ACHN (cell line): ENCODE measurements at regions not wholly inside any gene's neighbourhood (a gene's known extent, or its start where the extent isn't known, plus 50 kb on each side); places are given as distances from the start of the nearest gene placed in this dataset.
"Not testable (repeated sequence)": the region's sequence is repeated elsewhere in the genome, so short reads cannot be mapped to it uniquely, and the experiment has no call there.

Source experiments
- DNase-seq: peaks from one replicate; pipeline ENCODE4 v3.0.0-alpha.2; 2015
- in situ Hi-C: cut with HindIII; loops from 2 replicates; pipeline ENCODE4 v1.10.0; 2017; ENCODE audit warnings: low sequenced_read_pairs, low pct_ligation_motif_present, low pct_unique_long_range_greater_than_20kb

DNA sequence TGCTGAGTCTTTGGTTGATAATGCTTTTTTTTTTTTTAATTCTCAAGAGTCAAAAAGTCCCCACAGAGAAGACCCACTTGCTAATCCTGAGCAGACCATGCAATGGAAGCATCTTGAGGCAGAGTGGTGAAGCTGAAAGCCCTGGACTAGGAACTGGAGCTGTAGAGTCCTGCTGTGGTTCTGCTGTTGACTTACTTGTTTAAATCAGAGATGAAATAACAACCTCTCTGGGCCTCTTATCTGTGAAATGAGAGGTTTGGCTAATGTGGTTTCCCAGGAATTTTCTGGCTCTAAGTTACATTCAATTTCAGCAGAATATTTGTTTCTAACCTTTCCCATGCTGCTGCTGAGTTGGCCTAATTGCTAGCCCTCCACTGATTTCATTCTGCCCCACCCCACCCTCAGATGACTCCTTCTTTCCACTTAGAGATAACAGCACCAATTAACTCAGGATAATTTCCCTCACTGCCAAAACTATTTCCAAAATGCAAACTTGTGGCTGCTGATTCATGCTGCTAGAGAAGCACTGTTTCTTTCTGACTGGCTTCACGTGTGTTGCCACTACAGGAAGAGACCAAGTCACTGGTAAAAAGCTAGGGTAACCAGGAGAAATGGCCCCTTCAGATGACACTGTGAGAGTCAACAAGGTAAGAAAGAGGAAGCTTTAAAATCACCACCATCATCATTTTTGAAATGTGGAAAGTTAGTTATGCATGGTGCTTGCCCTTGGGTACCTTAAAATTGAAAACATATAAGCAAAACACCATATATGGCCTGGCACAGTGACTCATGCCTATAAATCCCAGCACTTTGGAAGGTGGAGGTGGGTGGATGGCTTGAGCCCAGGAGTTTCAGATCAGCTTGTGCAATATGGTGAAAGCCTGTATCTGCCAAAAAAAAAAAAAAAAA lies 326.4 kb downstream of the DCHS2 start:
- no peak for DNase-seq

DNA sequence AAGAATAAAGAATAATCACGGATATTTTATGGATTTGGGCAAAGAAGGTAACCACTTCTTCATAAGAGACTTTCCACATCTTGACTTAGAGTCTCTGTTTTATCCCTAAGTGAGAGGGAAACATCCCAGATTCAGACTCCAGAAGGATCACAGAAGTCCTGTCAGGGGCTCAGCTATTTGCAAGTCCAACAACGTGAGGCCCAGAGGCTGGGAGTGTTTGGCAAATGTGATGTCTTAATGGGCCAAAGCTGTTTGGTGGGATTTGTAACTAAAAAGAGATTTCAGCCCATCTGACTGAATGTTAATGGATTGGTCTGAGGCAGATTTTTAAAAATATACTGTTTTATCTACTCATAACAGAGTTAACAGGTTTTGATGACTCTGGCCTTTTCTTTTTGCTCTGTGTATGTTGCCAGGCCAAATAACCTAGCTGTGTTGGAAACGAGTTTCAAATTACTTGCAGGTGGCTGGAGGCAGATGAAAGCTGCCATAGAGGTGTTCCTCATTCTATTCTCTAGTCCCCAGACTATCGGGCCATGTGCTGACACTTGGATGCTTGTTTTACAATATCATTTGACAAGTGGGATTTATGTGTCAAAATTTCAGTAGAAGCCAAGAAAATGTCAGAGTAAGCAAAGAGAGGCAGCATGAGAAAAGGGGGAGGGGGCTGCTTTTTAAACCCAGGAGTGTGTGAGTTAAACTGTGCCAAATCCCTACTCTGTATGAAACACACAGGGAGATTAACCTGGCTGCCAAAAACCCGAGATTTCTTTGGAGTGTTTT lies 330.9 kb downstream of the DCHS2 start:
- no peak for DNase-seq
- in situ Hi-C loops: no loop called here

More for the DNA sequence above, 326.4 kb downstream of the DCHS2 start:
- in situ Hi-C loops: no loop called here

DNA sequence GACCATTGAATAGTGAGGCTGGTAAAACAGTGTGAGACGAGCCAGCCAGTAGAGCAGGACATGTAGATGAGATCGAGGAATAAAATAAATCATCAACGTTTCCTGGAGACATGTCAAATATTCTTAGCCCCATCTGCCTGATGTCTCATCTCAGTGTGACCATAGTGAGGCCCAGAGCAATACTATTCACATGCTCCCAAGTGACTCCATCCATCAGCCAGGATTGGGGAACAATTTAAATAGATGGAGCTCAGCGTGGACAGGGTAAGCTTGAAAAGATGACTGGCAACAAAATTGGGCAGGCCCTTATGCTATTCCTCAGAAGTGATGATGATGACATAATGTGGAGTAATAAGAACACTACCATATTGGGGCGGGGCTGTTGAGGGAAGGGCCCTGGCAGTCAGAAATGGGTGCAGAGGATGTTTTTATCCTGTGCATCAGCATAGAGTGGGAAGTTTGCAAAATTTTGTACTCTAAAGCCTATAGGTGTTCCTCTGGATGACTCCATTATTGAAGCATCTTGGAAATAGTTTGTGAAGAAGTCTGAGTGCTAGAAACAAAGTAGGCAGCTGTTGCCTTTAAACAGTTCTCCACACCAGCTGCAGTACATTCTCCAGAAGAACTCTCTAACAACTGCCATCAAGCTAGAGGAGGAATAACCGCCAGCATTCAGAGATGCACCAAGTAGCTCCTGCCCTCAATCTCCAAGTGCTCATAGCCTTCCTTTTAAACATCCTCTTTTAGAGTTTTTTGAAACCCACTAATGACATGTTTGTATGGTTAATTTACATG lies 333.0 kb downstream of the DCHS2 start:
- DNase-seq: no peak
- in situ Hi-C loops: no loop called here

DNA sequence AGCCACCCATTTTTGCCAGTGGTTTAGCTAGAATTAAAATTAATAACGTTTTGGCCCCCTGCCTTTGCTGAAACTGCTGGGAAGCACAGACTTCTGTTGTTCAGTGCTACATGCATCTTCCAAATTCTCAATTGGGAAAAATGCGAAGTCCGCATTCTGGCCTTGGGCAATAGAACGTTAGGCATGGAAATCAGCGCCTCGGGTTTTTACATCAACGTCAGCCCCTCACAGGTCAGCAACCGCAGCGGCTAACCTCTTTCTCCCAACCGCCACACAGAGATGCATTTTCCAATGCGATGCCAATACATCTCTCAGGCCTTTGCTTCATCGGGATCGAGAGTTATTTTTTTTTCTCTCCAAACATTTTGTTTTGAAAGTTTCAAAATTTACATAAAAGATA lies 339.1 kb downstream of the DCHS2 start:
- no peak for DNase-seq
- in situ Hi-C loops: no loop called here

DNA sequence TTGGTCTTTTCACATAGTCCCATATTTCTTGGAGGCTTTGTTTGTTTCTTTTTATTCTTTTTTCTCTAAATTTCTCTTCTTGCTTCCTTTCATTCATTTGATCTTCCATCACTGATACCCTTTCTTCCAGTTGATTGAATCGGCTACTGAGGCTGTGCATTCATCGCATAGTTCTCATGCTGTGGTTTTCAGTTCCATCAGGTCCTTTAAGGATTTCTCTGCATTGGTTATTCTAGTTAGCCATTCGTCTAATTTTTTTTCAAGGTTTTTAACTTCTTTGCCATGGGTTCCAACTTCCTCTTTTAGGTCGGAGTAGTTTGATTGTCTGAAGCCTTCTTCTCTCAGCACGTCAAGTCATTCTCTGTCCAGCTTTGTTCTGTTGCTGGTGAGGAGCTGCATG lies 342.4 kb downstream of the DCHS2 start:
- DNase-seq, in situ Hi-C loops: not testable (repeated sequence)

DNA sequence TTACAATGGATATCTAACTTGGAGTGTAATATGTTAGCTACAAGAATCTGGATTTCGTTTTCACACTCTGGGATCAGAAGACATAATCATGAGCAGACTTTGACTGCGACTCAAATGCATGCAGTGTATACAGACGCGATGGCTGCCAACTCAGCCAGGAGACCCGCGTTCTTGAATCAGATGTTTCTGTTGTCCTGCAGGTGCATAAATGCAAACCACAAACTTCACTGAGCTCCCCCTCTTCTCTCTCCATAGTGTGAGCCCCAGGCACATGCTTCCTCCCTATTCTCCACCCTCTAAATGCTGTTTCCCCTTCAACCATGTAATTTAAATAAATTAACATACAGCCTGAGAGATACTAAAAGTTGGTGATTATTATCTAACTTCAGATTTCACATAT lies 347.9 kb downstream of the DCHS2 start:
- in situ Hi-C loops: no loop called here
- no peak for DNase-seq

DNA sequence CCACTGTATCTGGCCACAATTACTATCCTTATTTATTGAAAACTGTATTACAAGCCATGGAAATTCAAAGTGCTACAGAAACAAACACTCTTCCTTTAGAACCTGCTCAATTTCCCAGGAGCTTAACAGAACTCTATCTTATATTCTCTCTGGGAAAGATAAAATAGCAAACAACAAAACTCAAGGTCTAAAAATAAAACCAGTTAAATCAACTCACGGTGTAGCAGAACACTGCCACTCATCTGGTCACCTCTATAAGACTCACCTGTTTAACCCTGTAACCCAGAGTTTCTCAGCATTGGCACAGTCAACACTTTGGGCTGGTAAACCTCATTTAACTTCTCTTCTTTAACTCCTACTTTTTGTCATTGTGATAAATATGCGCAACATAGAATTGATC lies 348.9 kb downstream of the DCHS2 start:
- in situ Hi-C loops: no loop called here

DNA sequence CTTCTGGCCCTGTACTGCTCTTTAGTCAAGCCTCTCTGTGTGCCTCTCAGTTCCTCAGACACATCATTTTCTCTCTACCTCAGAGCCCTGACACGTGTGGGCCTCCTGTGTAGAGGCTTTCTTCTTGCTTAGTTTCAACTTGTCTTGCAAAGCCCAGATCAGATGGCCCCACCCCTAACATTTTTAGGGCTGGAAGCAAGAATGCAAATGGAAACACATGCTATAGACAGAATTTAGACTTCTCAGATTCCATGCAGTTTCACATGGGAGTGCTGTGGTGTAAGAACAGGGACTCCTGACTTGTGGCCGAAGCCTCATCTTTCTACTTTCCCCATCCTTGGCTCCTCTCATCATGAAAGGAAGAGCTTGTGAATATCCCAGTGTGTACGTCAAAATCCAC lies 350.7 kb downstream of the DCHS2 start:
- in situ Hi-C loops: no loop called here
- no peak for DNase-seq

More for the DNA sequence above, 348.9 kb downstream of the DCHS2 start:
- no peak for DNase-seq

DNA sequence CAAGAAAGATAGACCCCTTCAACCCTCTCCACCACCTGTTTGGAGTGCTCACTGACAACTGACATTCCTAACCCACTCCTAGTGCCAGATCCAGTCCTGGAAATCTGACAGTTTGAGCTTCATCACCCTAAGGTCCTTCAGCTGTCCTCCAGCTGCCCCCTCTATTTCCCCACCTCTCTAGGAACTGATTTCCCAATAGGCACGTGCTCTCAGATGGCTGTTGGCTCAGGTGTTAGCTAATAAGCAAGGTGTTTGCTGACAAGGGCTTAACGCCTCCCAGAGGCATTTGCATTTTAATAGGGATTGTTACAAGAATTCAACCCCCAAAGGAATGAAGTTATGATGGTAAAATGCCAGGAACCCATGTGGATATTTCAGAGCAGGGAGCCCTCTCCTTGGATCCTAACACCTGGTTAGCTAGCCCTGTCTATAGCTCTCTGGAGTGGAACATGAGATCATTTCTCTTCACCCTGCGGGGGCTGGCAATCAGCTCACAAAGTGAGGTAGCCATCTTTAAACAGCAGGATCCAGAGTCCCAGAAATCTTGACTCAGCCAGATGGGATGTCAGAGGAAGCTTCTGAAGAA lies 348.5 kb upstream of the SFRP2 start:
- DNase-seq: no peak
- in situ Hi-C loops: no loop called here

DNA sequence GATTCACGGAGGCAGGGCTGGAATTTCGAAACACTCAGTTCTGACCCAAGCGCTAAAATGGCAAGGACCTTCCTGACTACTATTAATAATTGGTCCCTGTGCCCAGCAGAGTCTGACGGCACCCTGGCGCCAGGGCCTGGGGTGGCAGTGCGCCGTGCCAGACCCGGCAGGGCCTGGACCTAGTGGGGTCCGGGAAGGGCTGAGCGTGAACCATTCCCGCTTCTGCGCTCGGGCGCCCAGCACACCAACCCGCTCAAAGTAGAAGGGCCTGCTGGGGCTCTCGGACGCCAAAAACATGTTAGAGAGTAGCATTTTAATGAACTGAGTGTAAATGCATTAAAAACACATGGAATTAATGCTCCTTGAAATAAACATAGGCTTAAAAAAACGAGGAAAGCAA lies 346.7 kb upstream of the SFRP2 start:
- DNase-seq: no peak
- in situ Hi-C loops: no loop called here

DNA sequence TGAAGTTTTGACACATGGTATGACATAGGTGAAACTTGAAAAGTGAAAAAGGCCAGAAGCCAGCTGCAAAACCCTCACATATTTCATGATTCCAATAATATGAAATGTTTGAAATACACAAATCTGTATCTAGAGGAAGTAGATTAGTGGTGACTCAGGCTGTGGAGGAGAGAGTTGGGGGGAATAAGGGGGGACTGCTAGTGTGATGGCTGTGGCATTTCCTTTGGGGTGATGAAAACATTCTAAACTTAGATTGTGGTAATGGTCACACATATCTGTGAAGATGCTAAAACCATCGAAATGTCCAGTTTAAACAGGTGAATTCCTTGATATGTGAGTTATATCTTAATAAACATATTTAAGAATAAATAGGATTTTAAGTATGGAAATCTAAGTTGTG lies 343.5 kb upstream of the SFRP2 start:
- DNase-seq: no peak
- in situ Hi-C loops: no loop called here

DNA sequence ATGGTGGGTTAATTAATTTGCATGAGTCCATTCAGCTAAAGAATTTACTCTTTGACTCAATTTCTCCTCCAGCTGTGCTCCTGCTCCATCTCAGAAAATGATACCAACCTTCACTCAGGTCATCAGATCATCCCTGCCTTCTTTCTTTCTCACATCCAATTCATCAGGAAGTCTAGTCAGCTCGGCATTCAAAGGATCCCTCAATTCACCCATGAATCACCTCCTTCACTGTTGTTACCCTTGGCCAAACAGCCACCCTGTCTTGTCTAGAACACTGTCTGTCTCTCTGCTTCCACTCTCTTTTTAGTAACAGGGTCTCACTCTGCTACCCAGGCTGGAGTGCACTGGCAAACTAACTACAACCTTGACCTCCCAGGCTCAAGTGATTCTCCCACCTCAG lies 337.4 kb upstream of the SFRP2 start:
- in situ Hi-C loops: no loop called here
- DNase-seq: no peak

DNA sequence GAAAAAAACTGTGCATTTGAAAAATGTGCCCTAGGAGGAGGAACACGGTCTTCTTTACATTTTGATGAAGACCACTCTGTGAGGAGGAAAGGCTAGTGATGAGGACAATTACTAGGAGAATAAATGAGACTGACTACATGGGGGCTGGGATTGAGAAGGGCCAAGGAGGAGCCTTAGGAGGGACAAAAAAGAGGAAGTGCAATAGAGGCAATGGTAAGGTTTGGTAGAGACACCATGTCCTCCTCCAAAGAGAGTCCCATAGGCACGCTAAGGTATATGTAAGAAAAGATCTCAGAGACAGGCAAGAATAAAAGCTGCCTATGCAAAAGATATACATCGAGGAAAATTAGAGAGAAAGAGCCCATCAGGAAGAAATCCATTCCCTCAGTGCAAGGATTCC lies 336.5 kb upstream of the SFRP2 start:
- no peak for DNase-seq
- in situ Hi-C loops: no loop called here

DNA sequence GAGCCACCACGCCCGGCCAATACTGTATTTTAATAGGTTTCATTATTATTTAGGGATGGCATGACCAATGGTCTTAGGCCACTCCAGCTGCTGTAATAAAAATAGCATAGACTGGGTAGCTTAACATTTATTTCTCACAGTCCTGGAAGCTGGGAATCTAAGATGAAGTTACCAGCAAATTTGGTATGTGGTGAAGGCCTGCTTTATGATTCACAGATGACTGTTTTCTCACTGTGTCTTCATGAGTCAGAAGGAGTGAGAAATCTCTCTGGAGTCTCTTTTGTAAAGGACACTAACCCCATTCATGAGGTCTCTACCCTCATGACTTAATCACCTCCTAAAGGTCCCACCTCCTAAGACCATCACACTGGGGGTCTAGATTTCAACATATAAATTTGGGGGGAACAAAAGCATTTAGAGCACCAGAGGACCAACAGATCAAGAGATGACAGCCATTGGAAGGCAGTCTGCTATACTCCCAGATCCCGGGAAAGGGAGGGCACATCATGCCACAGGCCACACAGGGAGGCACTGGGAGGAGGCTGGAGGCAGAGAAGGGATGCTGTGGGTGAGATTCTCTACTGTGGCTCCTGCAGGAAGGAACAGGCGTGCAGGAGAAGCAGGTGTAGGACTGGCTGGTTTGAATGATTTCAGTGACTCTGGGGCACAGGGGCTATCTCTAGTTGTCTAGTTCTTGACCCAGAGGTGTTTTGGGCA lies 335.8 kb upstream of the SFRP2 start:
- in situ Hi-C loops: no loop called here
- no peak for DNase-seq

DNA sequence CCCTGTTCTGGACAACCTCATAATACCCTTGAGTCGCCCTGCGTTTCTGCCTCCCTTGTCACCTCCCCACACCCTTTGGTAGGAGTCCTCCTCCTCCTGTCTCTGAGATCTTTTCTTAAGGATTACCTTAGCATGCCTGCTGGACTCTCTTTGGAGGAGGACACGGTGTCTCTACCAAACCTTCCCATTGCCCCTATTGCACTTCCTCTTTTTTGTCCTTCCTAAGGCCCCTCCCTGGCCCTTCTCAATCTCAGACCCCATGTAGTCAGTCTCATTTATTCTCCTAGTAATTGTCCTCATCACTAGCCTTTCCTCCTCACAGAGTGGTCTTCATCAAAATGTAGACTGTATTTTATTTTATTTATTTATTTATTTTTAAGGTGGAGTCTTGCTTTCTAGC lies 335.0 kb upstream of the SFRP2 start:
- in situ Hi-C loops: no loop called here

DNA sequence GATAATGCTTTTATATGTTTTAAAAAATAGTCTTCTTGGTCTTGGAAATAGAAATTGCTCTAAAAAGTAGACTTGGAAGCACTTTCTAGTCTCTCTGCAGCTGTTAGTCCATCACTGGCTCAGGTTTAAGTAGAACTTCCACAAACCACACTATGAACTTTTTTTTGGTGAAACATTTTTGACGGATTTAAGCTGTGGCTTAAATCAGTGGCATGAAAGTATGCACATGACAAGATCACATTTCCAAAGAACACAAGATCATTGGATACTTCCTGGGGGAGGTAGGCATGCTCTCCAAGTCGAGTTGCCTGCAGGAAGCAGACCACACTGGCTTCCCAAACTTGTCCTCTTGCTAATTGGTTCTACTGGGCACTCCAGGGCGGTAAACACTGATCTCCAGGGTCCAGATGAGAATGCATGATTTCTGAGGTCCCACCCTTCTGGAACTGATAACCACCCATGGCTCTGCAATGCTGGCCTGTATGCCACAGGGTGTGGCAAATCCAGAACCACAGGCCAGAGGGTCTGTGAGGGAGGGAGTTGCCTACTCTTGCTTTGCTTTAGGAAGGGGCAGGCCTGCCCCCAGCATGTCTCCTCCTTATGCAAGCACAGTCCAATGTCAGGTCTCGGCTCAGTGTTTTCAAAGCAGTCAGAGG lies 331.9 kb upstream of the SFRP2 start:
- no peak for DNase-seq
- in situ Hi-C loops: no loop called here

More for the DNA sequence above, 335.0 kb upstream of the SFRP2 start:
- no peak for DNase-seq

DNA sequence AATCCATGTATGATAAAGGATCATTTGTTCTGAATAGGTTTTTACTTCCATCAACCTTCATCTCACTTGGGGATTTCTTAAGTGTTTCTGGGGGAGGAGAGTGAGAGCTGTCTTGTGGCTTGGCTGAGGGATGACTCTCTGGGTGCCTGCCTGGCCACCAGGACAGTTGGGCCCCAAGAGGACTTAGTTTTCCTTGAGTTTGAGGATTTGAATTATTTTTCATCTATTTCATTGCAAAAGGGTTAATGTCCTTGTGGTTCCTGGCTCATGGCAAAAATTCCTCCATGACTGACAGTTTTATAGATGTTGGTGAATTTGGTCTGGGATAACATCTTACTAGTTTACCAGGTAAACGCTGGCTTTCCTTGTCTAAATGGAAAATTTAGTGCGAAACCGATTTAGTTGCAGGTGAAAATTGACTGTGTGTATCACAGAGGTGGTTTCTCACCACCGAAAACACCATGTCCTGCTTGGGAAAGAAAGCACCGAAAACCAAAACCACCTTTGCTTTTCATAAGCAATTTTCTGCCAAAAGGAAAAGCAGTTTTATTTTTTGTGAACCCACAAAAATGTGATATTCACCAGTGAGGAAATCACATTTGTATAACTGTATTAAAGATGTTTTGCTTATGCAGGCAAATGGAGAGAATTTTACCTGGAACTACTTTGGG lies 331.3 kb upstream of the SFRP2 start:
- in situ Hi-C loops: no loop called here
- no peak for DNase-seq
